ENCODE measurements at regions not wholly inside any gene's neighbourhood (a gene's known extent, or its start where the extent isn't known, plus 50 kb on each side); places are given as distances from the start of the nearest gene placed in this dataset.

- no peaks in the 10 kb centered on the region for H3K27me3 ChIP-seq (ENCODE audit: insufficient read depth, low read depth, low read length)
- no peaks in the 10 kb centered on the region for H3K79me2 ChIP-seq (replicated peaks; ENCODE audit: insufficient read depth, low read length)
- H4K20me1 ChIP-seq (ENCODE audit: insufficient read depth): no peaks in the 10 kb centered on the region
- H3K27ac ChIP-seq (ENCODE audit: low read length): no peak overlapping the region
- H3F3A ChIP-seq (ENCODE audit: insufficient read depth, low read length, poor library complexity, severe bottlenecking): no peaks in the 10 kb centered on the region
- H3K9ac ChIP-seq (ENCODE audit: low read length): no peak overlapping the region
- H2AFZ ChIP-seq (ENCODE audit: low read depth, low read length): no peak overlapping the region
- H3K4me3 ChIP-seq (ENCODE audit: low read length): no peak overlapping the region
- no peak overlapping the region for H3K4me2 ChIP-seq (ENCODE audit: low read length)
- no peaks in the 10 kb centered on the region for H3K36me3 ChIP-seq (ENCODE audit: insufficient read depth, low read length)
- no peaks in the 10 kb centered on the region for H3K9me2 ChIP-seq (ENCODE audit: insufficient read depth, low read length)
- TF ChIP-seq EZH2 (IDR thresholded peaks at IDR 0.05; ENCODE audit: borderline replicate concordance, insufficient read depth, low read length, poor library complexity, severe bottlenecking) (no peak), POLR2AphosphoS5 (IDR thresholded peaks at IDR 0.05) (no peak), SMC3 (conservative IDR thresholded peaks at IDR 0.05; ENCODE audit: poor library complexity) (no peak), MXI1 (conservative IDR thresholded peaks at IDR 0.05; ENCODE audit: poor library complexity, severe bottlenecking) (no peak), REST (IDR thresholded peaks at IDR 0.05; ENCODE audit: borderline replicate concordance) (no peak), EP300 (conservative IDR thresholded peaks at IDR 0.05; ENCODE audit: poor library complexity, severe bottlenecking) (no peak), TAF1 (IDR thresholded peaks at IDR 0.05; ENCODE audit: low read depth) (no peak), RAD21 (conservative IDR thresholded peaks at IDR 0.05) (no peak), CTCF (IDR thresholded peaks at IDR 0.05; ENCODE audit: poor library complexity, severe bottlenecking) (no peak)
- H3K9me3 ChIP-seq (ENCODE audit: low read length): no peaks in the 10 kb centered on the region
Measured at GRCh38 chr3:38950581-38950980, 101.2 kb downstream of the SCN11A start.

GRCh38 chr3:38949994-38950393 lies 101.8 kb downstream of the SCN11A start:
- no peak overlapping the region for H3K27ac ChIP-seq (ENCODE audit: low read length)
- no peaks in the 10 kb centered on the region for H3K79me2 ChIP-seq (replicated peaks; ENCODE audit: insufficient read depth, low read length)
- no peaks in the 10 kb centered on the region for H3K36me3 ChIP-seq (ENCODE audit: insufficient read depth, low read length)
- H3K4me3 ChIP-seq (ENCODE audit: low read length): no peak overlapping the region
- no peaks in the 10 kb centered on the region for H3K27me3 ChIP-seq (ENCODE audit: insufficient read depth, low read depth, low read length)
- TF ChIP-seq REST (IDR thresholded peaks at IDR 0.05; ENCODE audit: borderline replicate concordance): no peak
- H3K9me3 ChIP-seq (ENCODE audit: low read length): no peaks in the 10 kb centered on the region
- no peaks in the 10 kb centered on the region for H4K20me1 ChIP-seq (ENCODE audit: insufficient read depth)
- H3K9ac ChIP-seq (ENCODE audit: low read length): no peak overlapping the region
- no peaks in the 10 kb centered on the region for H3K9me2 ChIP-seq (ENCODE audit: insufficient read depth, low read length)
- H3F3A ChIP-seq (ENCODE audit: insufficient read depth, low read length, poor library complexity, severe bottlenecking): no peaks in the 10 kb centered on the region
- no peak overlapping the region for H3K4me2 ChIP-seq (ENCODE audit: low read length)
- no peak overlapping the region for H2AFZ ChIP-seq (ENCODE audit: low read depth, low read length)

Data from neural cell (in vitro differentiated cells).